KBM-7 (cell line): ENCODE measurements at regions not wholly inside any gene's neighbourhood (a gene's known extent, or its start where the extent isn't known, plus 50 kb on each side); places are given as distances from the start of the nearest gene placed in this dataset.

Experiments
- DNase-seq: peaks from one replicate; pipeline ENCODE4 v3.0.0-alpha.2; 2015
- in situ Hi-C: fragments of 300-500 bp; cut with MboI; formaldehyde crosslinking; loops from 2 replicates; pipeline ENCODE4 v1.14.3; 2020; ENCODE audit warnings: low sequenced_read_pairs, low pct_unique_long_range_greater_than_20kb, mixed read lengths

- DNase-seq: peak; percentile 61
- in situ Hi-C loops: no loop called here
Measured at GRCh38 chr2:45169339-45170190, 160.3 kb upstream of the SIX2 start.

- in situ Hi-C loops: no loop called here
- peak; percentile 67 for DNase-seq
Measured at GRCh38 chr2:45168711-45169338, 159.6 kb upstream of the SIX2 start.

GRCh38 chr2:45167920-45168629 lies 158.8 kb upstream of the SIX2 start:
- in situ Hi-C loops: no loop called here
- DNase-seq: no peak

- in situ Hi-C loops: no loop called here
Measured at GRCh38 chr2:45166229-45166890, 157.1 kb upstream of the SIX2 start.

GRCh38 chr2:45162711-45163110 lies 153.5 kb upstream of the SIX2 start:
- in situ Hi-C loops: no loop called here
- no peak for DNase-seq

More at GRCh38 chr2:45166229-45166890, 157.1 kb upstream of the SIX2 start:
- no peak for DNase-seq

- in situ Hi-C loops: no loop called here
- no peak for DNase-seq
Measured at GRCh38 chr2:45156605-45157004, 147.4 kb upstream of the SIX2 start.

- in situ Hi-C loops: no loop called here
- no peak for DNase-seq
Measured at GRCh38 chr2:45154606-45155155, 145.4 kb upstream of the SIX2 start.

- DNase-seq: no peak
- in situ Hi-C loops: no loop called here
Measured at GRCh38 chr2:45154144-45154543, 144.9 kb upstream of the SIX2 start.

- in situ Hi-C loops: no loop called here
- DNase-seq: no peak
Measured at GRCh38 chr2:45153121-45153520, 143.9 kb upstream of the SIX2 start.

- in situ Hi-C loops: no loop called here
- no peak for DNase-seq
Measured at GRCh38 chr2:45152691-45153090, 143.4 kb upstream of the SIX2 start.

GRCh38 chr2:45145073-45145899 lies 136.0 kb upstream of the SIX2 start:
- in situ Hi-C loops: no loop called here
- peak; percentile 69 for DNase-seq

- no peak for DNase-seq
- in situ Hi-C loops: no loop called here
Measured at GRCh38 chr2:45141883-45142866, 132.9 kb upstream of the SIX2 start.

GRCh38 chr2:45140675-45141074 lies 131.4 kb upstream of the SIX2 start:
- in situ Hi-C loops: no loop called here
- DNase-seq: no peak

- DNase-seq: no peak
- in situ Hi-C loops: no loop called here
Measured at GRCh38 chr2:45138904-45139303, 129.7 kb upstream of the SIX2 start.

GRCh38 chr2:45137966-45138695 lies 128.9 kb upstream of the SIX2 start:
- in situ Hi-C loops: no loop called here
- DNase-seq: no peak

GRCh38 chr2:45134726-45135125 lies 125.5 kb upstream of the SIX2 start:
- in situ Hi-C loops: no loop called here
- DNase-seq: peak; percentile 93

GRCh38 chr2:45134014-45134413 lies 124.8 kb upstream of the SIX2 start:
- DNase-seq: peak; percentile 75

More at GRCh38 chr2:45134014-45134413, 124.8 kb upstream of the SIX2 start:
- in situ Hi-C loops: no loop called here
